ENCODE measurements at regions not wholly inside any gene's neighbourhood (a gene's known extent, or its start where the extent isn't known, plus 50 kb on each side); places are given as distances from the start of the nearest gene placed in this dataset.

- Histone ChIP-seq H3K4me3 (ENCODE audit: control insufficient read depth in 1 of 7, extremely low read depth in 1 of 7, insufficient read depth in 4 of 7, low read depth in 2 of 7, low read length in 6 of 7) (peak overlapping the region in 3 of 7 experiments; percentile 16 to 64 (median 41)), H3K27ac (ENCODE audit: insufficient read depth in 1 of 2, low read depth in 1 of 2, low read length in 2 of 2, poor library complexity in 1 of 2, severe bottlenecking in 2 of 2) (no peak overlapping the region), H3K4me1 (ENCODE audit: control extremely low read depth in 1 of 4, control insufficient read depth in 4 of 4, insufficient read depth in 4 of 4, low read length in 3 of 4) (peaks cover 0 to 11% (median 0%) of the 10 kb centered on the region in 4 experiments), H3K36me3 (ENCODE audit: control insufficient read depth in 4 of 4, insufficient read depth in 4 of 4, low read length in 3 of 4) (no peaks in the 10 kb centered on the region), H3K27me3 (replicated peaks in 2 of 5; ENCODE audit: control insufficient read depth in 4 of 5, insufficient read depth in 5 of 5, low read length in 4 of 5) (no peaks in the 10 kb centered on the region), H3K9me3 (ENCODE audit: control extremely low read depth in 1 of 5, control insufficient read depth in 4 of 5, insufficient read depth in 2 of 5, low read depth in 1 of 5, low read length in 4 of 5) (no peaks in the 10 kb centered on the region)
- peak in 1 of 3 donors; percentile 10 for DNase-seq
- 16% methylated on average over 4 of the region's 7 CpGs for WGBS (ENCODE audit: insufficient coverage)
- POLR2A ChIA-PET = no interaction called here
- CTCF ChIA-PET = no interaction called here
Measured at GRCh38 chr4:12723849-12724447, 760.2 kb downstream of the RAB28 start.

DNA sequence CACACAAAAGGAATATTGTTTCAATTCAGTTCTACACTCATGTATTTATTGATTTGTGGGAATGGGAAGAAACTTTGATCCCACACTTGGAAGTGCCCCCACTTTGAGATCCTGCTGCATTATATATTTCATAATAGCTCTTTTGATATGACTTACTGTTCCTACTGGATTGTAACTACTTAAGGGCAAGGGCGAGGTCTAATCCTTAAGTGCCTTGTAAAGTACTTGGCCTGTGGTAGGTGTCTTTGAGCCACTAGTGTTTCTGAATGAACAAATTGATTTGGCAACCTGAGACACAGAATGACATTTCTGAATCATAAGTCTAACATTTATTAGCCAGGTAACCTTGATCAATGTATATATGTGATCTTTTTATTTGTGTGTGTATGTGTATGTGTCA is 767.2 kb downstream of the RAB28 start:
- H3K27ac ChIP-seq (ENCODE audit: insufficient read depth in 1 of 2, low read depth in 1 of 2, low read length in 2 of 2, poor library complexity in 1 of 2, severe bottlenecking in 2 of 2) = no peak overlapping the region
- WGBS (ENCODE audit: insufficient coverage) = no CpG with 5 or more reads among the region's 1 CpG
- no peaks in the 10 kb centered on the region for H3K27me3 ChIP-seq (replicated peaks in 2 of 5; ENCODE audit: control insufficient read depth in 4 of 5, insufficient read depth in 5 of 5, low read length in 4 of 5)
- no peaks in the 10 kb centered on the region for H3K9me3 ChIP-seq (ENCODE audit: control extremely low read depth in 1 of 5, control insufficient read depth in 4 of 5, insufficient read depth in 2 of 5, low read depth in 1 of 5, low read length in 4 of 5)
- ChIA-PET POLR2A (no interaction called here), CTCF (interaction anchor here (1.0 kb wide), 1 partner anchor 10 kb away, joined by 3 read pairs; no protein-coding TSS in a partner anchor)
- no peaks in the 10 kb centered on the region for H3K4me1 ChIP-seq (ENCODE audit: control extremely low read depth in 1 of 4, control insufficient read depth in 4 of 4, insufficient read depth in 4 of 4, low read length in 3 of 4)
- no peak for DNase-seq
- no peak overlapping the region for H3K4me3 ChIP-seq (ENCODE audit: control insufficient read depth in 1 of 7, extremely low read depth in 1 of 7, insufficient read depth in 4 of 7, low read depth in 2 of 7, low read length in 6 of 7)
- no peaks in the 10 kb centered on the region for H3K36me3 ChIP-seq (ENCODE audit: control insufficient read depth in 4 of 4, insufficient read depth in 4 of 4, low read length in 3 of 4)

- H3K27ac ChIP-seq (ENCODE audit: insufficient read depth in 1 of 2, low read depth in 1 of 2, low read length in 2 of 2, poor library complexity in 1 of 2, severe bottlenecking in 2 of 2) = no peak overlapping the region
- ChIA-PET POLR2A (no interaction called here), CTCF (interaction anchor here (1.2 kb wide), 1 partner anchor 12 kb away, joined by 3 read pairs; no protein-coding TSS in a partner anchor)
- H3K9me3 ChIP-seq (ENCODE audit: control extremely low read depth in 1 of 5, control insufficient read depth in 4 of 5, insufficient read depth in 2 of 5, low read depth in 1 of 5, low read length in 4 of 5) = no peaks in the 10 kb centered on the region
- no peak overlapping the region for H3K4me3 ChIP-seq (ENCODE audit: control insufficient read depth in 1 of 7, extremely low read depth in 1 of 7, insufficient read depth in 4 of 7, low read depth in 2 of 7, low read length in 6 of 7)
- WGBS (ENCODE audit: insufficient coverage) = 93% methylated on average over 6 of the region's 8 CpGs
- H3K36me3 ChIP-seq (ENCODE audit: control insufficient read depth in 4 of 4, insufficient read depth in 4 of 4, low read length in 3 of 4) = no peaks in the 10 kb centered on the region
- H3K27me3 ChIP-seq (replicated peaks in 2 of 5; ENCODE audit: control insufficient read depth in 4 of 5, insufficient read depth in 5 of 5, low read length in 4 of 5) = no peaks in the 10 kb centered on the region
- no peaks in the 10 kb centered on the region for H3K4me1 ChIP-seq (ENCODE audit: control extremely low read depth in 1 of 4, control insufficient read depth in 4 of 4, insufficient read depth in 4 of 4, low read length in 3 of 4)
- peak in 2 of 3 donors; percentile 5 for DNase-seq
Measured at GRCh38 chr4:12712648-12713339, 771.3 kb downstream of the RAB28 start.

GRCh38 chr4:12707381-12708175 is 776.6 kb downstream of the RAB28 start:
- no peak overlapping the region for H3K4me3 ChIP-seq (ENCODE audit: control insufficient read depth in 1 of 7, extremely low read depth in 1 of 7, insufficient read depth in 4 of 7, low read depth in 2 of 7, low read length in 6 of 7)
- H3K4me1 ChIP-seq (ENCODE audit: control extremely low read depth in 1 of 4, control insufficient read depth in 4 of 4, insufficient read depth in 4 of 4, low read length in 3 of 4) = no peaks in the 10 kb centered on the region
- no peak overlapping the region for H3K27ac ChIP-seq (ENCODE audit: insufficient read depth in 1 of 2, low read depth in 1 of 2, low read length in 2 of 2, poor library complexity in 1 of 2, severe bottlenecking in 2 of 2)
- DNase-seq = no peak
- ChIA-PET POLR2A (no interaction called here), CTCF (no interaction called here)
- H3K36me3 ChIP-seq (ENCODE audit: control insufficient read depth in 4 of 4, insufficient read depth in 4 of 4, low read length in 3 of 4) = no peaks in the 10 kb centered on the region
- 100% methylated on average over 1 of the region's 1 CpG for WGBS (ENCODE audit: insufficient coverage)
- peaks cover 0 to 3% (median 0%) of the 10 kb centered on the region in 5 experiments for H3K27me3 ChIP-seq (replicated peaks in 2 of 5; ENCODE audit: control insufficient read depth in 4 of 5, insufficient read depth in 5 of 5, low read length in 4 of 5)
- H3K9me3 ChIP-seq (ENCODE audit: control extremely low read depth in 1 of 5, control insufficient read depth in 4 of 5, insufficient read depth in 2 of 5, low read depth in 1 of 5, low read length in 4 of 5) = no peaks in the 10 kb centered on the region

DNA sequence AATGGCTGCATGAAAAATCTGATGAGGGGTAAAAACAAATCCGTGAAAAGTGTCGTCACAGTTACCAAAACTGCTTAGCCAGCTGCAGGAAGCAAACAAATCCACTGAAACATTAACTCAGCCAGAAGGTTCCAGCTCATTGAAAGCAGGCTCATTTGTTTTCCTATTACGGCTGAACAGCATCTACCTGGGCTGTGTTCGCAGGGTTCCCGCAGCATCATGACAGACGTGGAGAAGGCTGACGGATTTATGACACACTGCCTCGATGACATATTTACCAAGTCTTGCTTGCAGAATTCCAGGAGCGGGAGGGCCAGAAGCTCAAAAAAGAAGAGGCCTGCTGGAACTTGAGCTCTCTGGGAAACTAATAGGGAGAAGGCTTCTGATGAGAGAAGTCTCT is 781.1 kb downstream of the RAB28 start:
- Histone ChIP-seq H3K36me3 (ENCODE audit: control insufficient read depth in 4 of 4, insufficient read depth in 4 of 4, low read length in 3 of 4) (no peaks in the 10 kb centered on the region), H3K4me3 (ENCODE audit: control insufficient read depth in 1 of 7, extremely low read depth in 1 of 7, insufficient read depth in 4 of 7, low read depth in 2 of 7, low read length in 6 of 7) (no peak overlapping the region), H3K9me3 (ENCODE audit: control extremely low read depth in 1 of 5, control insufficient read depth in 4 of 5, insufficient read depth in 2 of 5, low read depth in 1 of 5, low read length in 4 of 5) (peaks cover 0 to 1% (median 0%) of the 10 kb centered on the region in 5 experiments), H3K27me3 (replicated peaks in 2 of 5; ENCODE audit: control insufficient read depth in 4 of 5, insufficient read depth in 5 of 5, low read length in 4 of 5) (peaks cover 0 to 3% (median 0%) of the 10 kb centered on the region in 5 experiments), H3K27ac (ENCODE audit: insufficient read depth in 1 of 2, low read depth in 1 of 2, low read length in 2 of 2, poor library complexity in 1 of 2, severe bottlenecking in 2 of 2) (no peak overlapping the region), H3K4me1 (ENCODE audit: control extremely low read depth in 1 of 4, control insufficient read depth in 4 of 4, insufficient read depth in 4 of 4, low read length in 3 of 4) (no peaks in the 10 kb centered on the region)
- POLR2A ChIA-PET = interaction anchor here (0.7 kb wide), 1 partner anchor 1104 kb away, joined by 5 read pairs; no protein-coding TSS in a partner anchor
- 78% methylated on average over 9 of the region's 9 CpGs for WGBS (ENCODE audit: insufficient coverage)
- DNase-seq = no peak
- CTCF ChIA-PET = no interaction called here

GRCh38 chr4:12701384-12701783 is 782.8 kb downstream of the RAB28 start:
- no CpG with 5 or more reads among the region's 1 CpG for WGBS (ENCODE audit: insufficient coverage)
- ChIA-PET POLR2A (no interaction called here), CTCF (interaction anchor here (1.0 kb wide), 1 partner anchor 11 kb away, joined by 3 read pairs; no protein-coding TSS in a partner anchor)
- peaks cover 0 to 1% (median 0%) of the 10 kb centered on the region in 5 experiments for H3K9me3 ChIP-seq (ENCODE audit: control extremely low read depth in 1 of 5, control insufficient read depth in 4 of 5, insufficient read depth in 2 of 5, low read depth in 1 of 5, low read length in 4 of 5)
- H3K4me1 ChIP-seq (ENCODE audit: control extremely low read depth in 1 of 4, control insufficient read depth in 4 of 4, insufficient read depth in 4 of 4, low read length in 3 of 4) = no peaks in the 10 kb centered on the region
- no peak for DNase-seq
- peaks cover 0 to 3% (median 0%) of the 10 kb centered on the region in 5 experiments for H3K27me3 ChIP-seq (replicated peaks in 2 of 5; ENCODE audit: control insufficient read depth in 4 of 5, insufficient read depth in 5 of 5, low read length in 4 of 5)
- H3K36me3 ChIP-seq (ENCODE audit: control insufficient read depth in 4 of 4, insufficient read depth in 4 of 4, low read length in 3 of 4) = no peaks in the 10 kb centered on the region
- no peak overlapping the region for H3K4me3 ChIP-seq (ENCODE audit: control insufficient read depth in 1 of 7, extremely low read depth in 1 of 7, insufficient read depth in 4 of 7, low read depth in 2 of 7, low read length in 6 of 7)
- H3K27ac ChIP-seq (ENCODE audit: insufficient read depth in 1 of 2, low read depth in 1 of 2, low read length in 2 of 2, poor library complexity in 1 of 2, severe bottlenecking in 2 of 2) = no peak overlapping the region

DNA sequence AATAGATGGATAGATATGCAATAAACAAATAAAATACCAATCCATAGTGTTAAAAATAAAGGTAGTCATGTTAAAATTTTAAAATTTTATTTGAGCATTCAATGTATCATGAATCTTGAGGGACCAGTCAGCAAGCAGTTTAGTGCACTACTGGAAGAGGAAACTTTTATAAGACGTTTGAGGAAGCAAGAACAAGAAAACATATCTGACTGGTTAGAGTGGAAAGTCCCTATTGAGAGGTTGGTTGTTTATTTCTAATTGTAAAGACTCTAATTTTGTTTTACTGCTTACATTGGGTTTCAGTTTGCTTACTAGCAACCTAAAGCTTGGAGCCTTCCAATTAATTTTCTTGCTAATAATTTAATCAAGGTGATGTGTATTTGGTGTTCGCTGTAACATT is 786.2 kb downstream of the RAB28 start:
- no peak overlapping the region for H3K27ac ChIP-seq (ENCODE audit: insufficient read depth in 1 of 2, low read depth in 1 of 2, low read length in 2 of 2, poor library complexity in 1 of 2, severe bottlenecking in 2 of 2)
- CTCF ChIA-PET = no interaction called here
- H3K4me1 ChIP-seq (ENCODE audit: control extremely low read depth in 1 of 4, control insufficient read depth in 4 of 4, insufficient read depth in 4 of 4, low read length in 3 of 4) = no peaks in the 10 kb centered on the region
- POLR2A ChIA-PET = no interaction called here
- DNase-seq = no peak
- H3K9me3 ChIP-seq (ENCODE audit: control extremely low read depth in 1 of 5, control insufficient read depth in 4 of 5, insufficient read depth in 2 of 5, low read depth in 1 of 5, low read length in 4 of 5) = peaks cover 0 to 1% (median 0%) of the 10 kb centered on the region in 5 experiments
- H3K36me3 ChIP-seq (ENCODE audit: control insufficient read depth in 4 of 4, insufficient read depth in 4 of 4, low read length in 3 of 4) = no peaks in the 10 kb centered on the region
- no peaks in the 10 kb centered on the region for H3K27me3 ChIP-seq (replicated peaks in 2 of 5; ENCODE audit: control insufficient read depth in 4 of 5, insufficient read depth in 5 of 5, low read length in 4 of 5)
- 0% methylated on average over 1 of the region's 2 CpGs for WGBS (ENCODE audit: insufficient coverage)
- no peak overlapping the region for H3K4me3 ChIP-seq (ENCODE audit: control insufficient read depth in 1 of 7, extremely low read depth in 1 of 7, insufficient read depth in 4 of 7, low read depth in 2 of 7, low read length in 6 of 7)
